Stomach (tissue), 4 donors: ENCODE measurements at regions not wholly inside any gene's neighbourhood (a gene's known extent, or its start where the extent isn't known, plus 50 kb on each side); places are given as distances from the start of the nearest gene placed in this dataset.

ENCODE experiments used
- POLR2A ChIP-seq, 4 donors: fragments of 450-650 bp; IDR thresholded peaks; one replicate each; pipeline ENCODE4 v1.6.1; 2016; ENCODE audit warnings: antibody characterized with exemption in 4 of 4, control low read depth in 2 of 4, mild to moderate bottlenecking in 1 of 4, moderate library complexity in 1 of 4
- TF ChIP-seq, protein P1 (sequence below), 7 experiments: fragments of 450-650 bp in 4 of 7; fragments of 200-600 bp in 3 of 7; sonication (generic) in 3 of 7; IDR thresholded peaks; one replicate each; pipeline ENCODE4 v1.5.1; 2016 to 2019; ENCODE audit warnings: antibody characterized with exemption in 7 of 7, control low read depth in 2 of 7, mild to moderate bottlenecking in 1 of 7

DNA sequence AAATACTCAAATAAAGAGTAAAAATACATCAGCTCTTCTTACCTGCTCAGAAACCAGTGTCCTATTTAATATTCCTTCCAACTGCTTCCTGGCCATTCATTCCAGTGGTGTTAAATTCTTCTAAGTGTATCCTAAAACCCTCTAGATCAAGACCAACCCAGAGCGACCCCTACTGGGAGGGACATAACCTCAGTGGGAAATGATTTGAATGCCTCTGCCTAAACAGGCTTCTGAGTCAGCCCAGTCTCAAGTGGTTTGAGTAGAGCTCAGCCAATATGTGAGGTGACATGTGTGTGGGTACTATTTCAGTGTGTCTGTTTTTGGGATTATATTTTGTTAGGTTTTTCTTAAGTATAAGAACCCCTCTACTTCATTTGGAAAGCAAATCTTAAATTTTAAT is 133.6 kb upstream of the ARHGEF9 start:
- TF ChIP-seq, protein P1, sequence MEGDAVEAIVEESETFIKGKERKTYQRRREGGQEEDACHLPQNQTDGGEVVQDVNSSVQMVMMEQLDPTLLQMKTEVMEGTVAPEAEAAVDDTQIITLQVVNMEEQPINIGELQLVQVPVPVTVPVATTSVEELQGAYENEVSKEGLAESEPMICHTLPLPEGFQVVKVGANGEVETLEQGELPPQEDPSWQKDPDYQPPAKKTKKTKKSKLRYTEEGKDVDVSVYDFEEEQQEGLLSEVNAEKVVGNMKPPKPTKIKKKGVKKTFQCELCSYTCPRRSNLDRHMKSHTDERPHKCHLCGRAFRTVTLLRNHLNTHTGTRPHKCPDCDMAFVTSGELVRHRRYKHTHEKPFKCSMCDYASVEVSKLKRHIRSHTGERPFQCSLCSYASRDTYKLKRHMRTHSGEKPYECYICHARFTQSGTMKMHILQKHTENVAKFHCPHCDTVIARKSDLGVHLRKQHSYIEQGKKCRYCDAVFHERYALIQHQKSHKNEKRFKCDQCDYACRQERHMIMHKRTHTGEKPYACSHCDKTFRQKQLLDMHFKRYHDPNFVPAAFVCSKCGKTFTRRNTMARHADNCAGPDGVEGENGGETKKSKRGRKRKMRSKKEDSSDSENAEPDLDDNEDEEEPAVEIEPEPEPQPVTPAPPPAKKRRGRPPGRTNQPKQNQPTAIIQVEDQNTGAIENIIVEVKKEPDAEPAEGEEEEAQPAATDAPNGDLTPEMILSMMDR (IDR thresholded peaks at IDR 0.05), result no peak
- TF ChIP-seq POLR2A (IDR thresholded peaks at IDR 0.05), result no peak
